Endothelial cell of umbilical vein (primary cell): ENCODE measurements at regions not wholly inside any gene's neighbourhood (a gene's known extent, or its start where the extent isn't known, plus 50 kb on each side); places are given as distances from the start of the nearest gene placed in this dataset.

ENCODE experiments used
- BruUV-seq: library from RNA; stranded (reverse); fragments of 400-500 nt; replicated peaks from 2 replicates; lab custom pipeline; 2021; lab: Mats Ljungman, UMichigan
- CTCF ChIA-PET: fragments of 300-600, 350-600 bp; sonication (Branson Sonifier 250); formaldehyde crosslinking; loops from one replicate; lab custom pipeline; 2021; ENCODE audit warnings: antibody characterized with exemption, inconsistent platforms; lab: Charles Lee
- POLR2A ChIA-PET: fragments of 300-600, 350-600 bp; sonication (Branson Sonifier 250); formaldehyde crosslinking; loops from one replicate; lab custom pipeline; 2021; ENCODE audit warnings: antibody characterized with exemption, inconsistent platforms; lab: Charles Lee
- DNase-seq: peaks from one replicate; pipeline ENCODE4 v3.0.0-alpha.2; 2011; ENCODE audit warnings: low read depth, low spot score
- FAIRE-seq: peaks from 2 replicates; lab custom pipeline; 2011; peaks lifted over from hg19 to GRCh38; lab: Jason Lieb, UNC
- H2AFZ ChIP-seq: 2 replicates; pipeline ENCODE4 v1.6.0; 2012; ENCODE audit warnings: low read depth, low read length, control low read depth, inconsistent platforms
- H3K27ac ChIP-seq: 2 replicates; pipeline ENCODE4 v1.5.1; 2011; ENCODE audit warnings: low read depth, mild to moderate bottlenecking, control low read depth, low read length, moderate library complexity; ENCODE audit not compliant: insufficient read depth
- H3K27me3 ChIP-seq, 2 experiments: 2 replicates each; pipeline versions ENCODE4 v1.6.0 to v1.6.1; 2011; ENCODE audit warnings: low read length in 2 of 2, mixed read lengths in 1 of 2; ENCODE audit not compliant: control insufficient read depth in 2 of 2, insufficient read depth in 2 of 2
- H3K36me3 ChIP-seq, 2 experiments: 2 replicates in 1 of 2; 3 replicates in 1 of 2; pipeline ENCODE4 v1.5.1; 2011; ENCODE audit warnings: low read length in 2 of 2, mild to moderate bottlenecking in 1 of 2, moderate library complexity in 1 of 2; ENCODE audit not compliant: control insufficient read depth in 2 of 2, insufficient read depth in 2 of 2; ENCODE audit errors: extremely low read depth in 1 of 2
- H3K4me1 ChIP-seq: 3 replicates; pipeline ENCODE4 v1.5.1; 2011; ENCODE audit warnings: mild to moderate bottlenecking, low read length; ENCODE audit not compliant: control insufficient read depth, insufficient read depth; ENCODE audit errors: extremely low read depth
- H3K4me2 ChIP-seq: 2 replicates; pipeline ENCODE4 v1.6.1; 2011; ENCODE audit warnings: low read length, control low read depth, mixed read lengths; ENCODE audit not compliant: insufficient read depth
- H3K4me3 ChIP-seq, 3 experiments: fragments of 200-600 bp in 1 of 3; sonication (generic), shearing (Covaris generic) in 1 of 3; replicated peaks in 1 of 3; 2 replicates each; pipeline ENCODE4 v1.5.1; 2011 to 2016; ENCODE audit warnings: control low read depth in 3 of 3, low read length in 3 of 3, mild to moderate bottlenecking in 2 of 3, inconsistent platforms in 1 of 3, low read depth in 1 of 3, moderate library complexity in 1 of 3; ENCODE audit not compliant: insufficient read depth in 1 of 3
- H3K79me2 ChIP-seq: 2 replicates; pipeline ENCODE4 v1.6.0; 2012; ENCODE audit warnings: low read length, inconsistent platforms; ENCODE audit not compliant: control insufficient read depth, insufficient read depth
- H3K9ac ChIP-seq: replicated peaks from 2 replicates; pipeline ENCODE3; 2011; ENCODE audit warnings: low read length, control low read depth; ENCODE audit not compliant: insufficient read depth; ENCODE audit errors: extremely low read depth
- H3K9me1 ChIP-seq: replicated peaks from 3 replicates; pipeline ENCODE4 v1.6.0; 2011; ENCODE audit warnings: mild to moderate bottlenecking, low read length; ENCODE audit not compliant: control insufficient read depth, insufficient read depth; ENCODE audit errors: extremely low read depth
- H3K9me3 ChIP-seq: replicated peaks from 2 replicates; pipeline ENCODE4 v1.5.1; 2012; ENCODE audit warnings: low read length, inconsistent platforms; ENCODE audit not compliant: control insufficient read depth, insufficient read depth
- H4K20me1 ChIP-seq: replicated peaks from 2 replicates; pipeline ENCODE3; 2011; ENCODE audit warnings: mild to moderate bottlenecking, low read length; ENCODE audit not compliant: control insufficient read depth, insufficient read depth; ENCODE audit errors: extremely low read depth
- EZH2 ChIP-seq: IDR thresholded peaks from 2 replicates; pipeline ENCODE4 v1.6.1; 2012; ENCODE audit warnings: borderline replicate concordance, low read depth, mild to moderate bottlenecking, moderate library complexity, low read length, inconsistent platforms; ENCODE audit not compliant: severe bottlenecking
- FOS ChIP-seq: IDR thresholded peaks from 2 replicates; pipeline ENCODE4 v1.6.1; 2011; ENCODE audit warnings: mild to moderate bottlenecking, low read length, moderate library complexity, borderline replicate concordance; ENCODE audit not compliant: insufficient read depth
- GATA2 ChIP-seq: IDR thresholded peaks from 2 replicates; pipeline ENCODE4 v1.7.0; 2011; ENCODE audit warnings: low read depth, mild to moderate bottlenecking, moderate library complexity, mixed read lengths, low read length; ENCODE audit not compliant: insufficient read length, insufficient read depth
- JUN ChIP-seq: IDR thresholded peaks from 2 replicates; pipeline ENCODE4 v1.6.1; 2011; ENCODE audit warnings: borderline replicate concordance, low read depth; ENCODE audit not compliant: insufficient read length, insufficient read depth
- MYC ChIP-seq: IDR thresholded peaks from one replicate; pipeline ENCODE4 v1.6.1; 2011; ENCODE audit warnings: mild to moderate bottlenecking, low read depth, low read length
- POLR2A ChIP-seq: IDR thresholded peaks from 2 replicates; pipeline ENCODE4 v1.6.1; 2012; ENCODE audit warnings: low read depth, mild to moderate bottlenecking, control low read depth, low read length
- POLR2AphosphoS5 ChIP-seq: IDR thresholded peaks from 2 replicates; pipeline ENCODE4 v1.6.1; 2012; ENCODE audit warnings: low read depth, mild to moderate bottlenecking, control low read depth, low read length, moderate library complexity; ENCODE audit not compliant: insufficient read depth
- dilution Hi-C: fragments of 300-500 bp; cut with MboI; formaldehyde crosslinking; loops from one replicate; pipeline ENCODE4 v1.15.0; 2019; ENCODE audit warnings: low sequenced_read_pairs; ENCODE audit not compliant: extremely low pct_ligation_motif_present
- intact Hi-C: fragments of 100-400 bp; cut with micrococcal nuclease; formaldehyde crosslinking; loops from one replicate; pipeline ENCODE4 v1.10.0; 2022
- TF ChIP-seq, protein P1 (sequence below): IDR thresholded peaks from 2 replicates; pipeline ENCODE4 v1.6.1; 2011; ENCODE audit not compliant: insufficient read depth, insufficient read length
- TF ChIP-seq, protein P2 (sequence below), 2 donors: IDR thresholded peaks; 1 replicate in 1 of 2; 2 replicates in 1 of 2; pipeline ENCODE4 v1.5.1; 2011; ENCODE audit warnings: low read length in 2 of 2, mild to moderate bottlenecking in 2 of 2, moderate library complexity in 2 of 2, control low read depth in 1 of 2, inconsistent platforms in 1 of 2, low read depth in 1 of 2; ENCODE audit not compliant: insufficient read depth in 1 of 2; ENCODE audit errors: extremely low read depth in 1 of 2

DNA sequence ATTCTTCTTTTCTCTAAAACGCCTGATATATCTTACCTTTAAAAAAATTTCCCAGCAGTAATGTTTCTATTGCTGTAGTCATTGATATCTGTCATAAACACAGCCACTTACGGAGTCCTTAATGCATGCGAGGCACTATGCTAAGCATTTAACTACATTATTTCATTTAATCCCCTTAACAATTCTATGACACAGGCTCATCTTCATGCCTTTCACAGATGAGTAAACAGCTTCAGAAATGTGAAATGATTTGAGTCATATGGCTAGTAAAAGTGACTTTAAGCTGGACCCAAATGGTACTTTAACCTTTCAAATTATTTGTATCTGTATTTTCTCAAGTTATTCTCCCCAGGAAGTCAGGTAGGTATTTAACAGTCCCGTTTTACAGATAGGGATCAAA is 125.1 kb upstream of the FGGY start:
- no peaks in the 10 kb centered on the region for H3K36me3 ChIP-seq
- no peak overlapping the region for H3K4me3 ChIP-seq
- no peak overlapping the region for H3K9ac ChIP-seq
- no peak overlapping the region for H3K27ac ChIP-seq
- H2AFZ ChIP-seq, result no peak overlapping the region
- BruUV-seq, result no TSS peak
- H3K4me2 ChIP-seq, result no peak overlapping the region
- no peaks in the 10 kb centered on the region for H3K9me1 ChIP-seq
- peaks cover 13% of the 10 kb centered on the region for H3K4me1 ChIP-seq
- H3K27me3 ChIP-seq, result no peaks in the 10 kb centered on the region
- ChIA-PET POLR2A (no interaction called here), CTCF (no interaction called here)
- dilution Hi-C loops (no loop called here), intact Hi-C loops (no loop called here)
- H3K9me3 ChIP-seq, result no peaks in the 10 kb centered on the region
- DNase-seq (no peak), FAIRE-seq (no peak)
- no peak for TF ChIP-seq GATA2
- TF ChIP-seq EZH2, result no peak
- no peak for TF ChIP-seq MYC
- TF ChIP-seq JUN, result no peak
- TF ChIP-seq, protein P1, sequence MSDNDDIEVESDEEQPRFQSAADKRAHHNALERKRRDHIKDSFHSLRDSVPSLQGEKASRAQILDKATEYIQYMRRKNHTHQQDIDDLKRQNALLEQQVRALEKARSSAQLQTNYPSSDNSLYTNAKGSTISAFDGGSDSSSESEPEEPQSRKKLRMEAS, result no peak
- TF ChIP-seq, protein P2, sequence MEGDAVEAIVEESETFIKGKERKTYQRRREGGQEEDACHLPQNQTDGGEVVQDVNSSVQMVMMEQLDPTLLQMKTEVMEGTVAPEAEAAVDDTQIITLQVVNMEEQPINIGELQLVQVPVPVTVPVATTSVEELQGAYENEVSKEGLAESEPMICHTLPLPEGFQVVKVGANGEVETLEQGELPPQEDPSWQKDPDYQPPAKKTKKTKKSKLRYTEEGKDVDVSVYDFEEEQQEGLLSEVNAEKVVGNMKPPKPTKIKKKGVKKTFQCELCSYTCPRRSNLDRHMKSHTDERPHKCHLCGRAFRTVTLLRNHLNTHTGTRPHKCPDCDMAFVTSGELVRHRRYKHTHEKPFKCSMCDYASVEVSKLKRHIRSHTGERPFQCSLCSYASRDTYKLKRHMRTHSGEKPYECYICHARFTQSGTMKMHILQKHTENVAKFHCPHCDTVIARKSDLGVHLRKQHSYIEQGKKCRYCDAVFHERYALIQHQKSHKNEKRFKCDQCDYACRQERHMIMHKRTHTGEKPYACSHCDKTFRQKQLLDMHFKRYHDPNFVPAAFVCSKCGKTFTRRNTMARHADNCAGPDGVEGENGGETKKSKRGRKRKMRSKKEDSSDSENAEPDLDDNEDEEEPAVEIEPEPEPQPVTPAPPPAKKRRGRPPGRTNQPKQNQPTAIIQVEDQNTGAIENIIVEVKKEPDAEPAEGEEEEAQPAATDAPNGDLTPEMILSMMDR (IDR thresholded peaks at IDR 0.05; ENCODE audit: extremely low read depth in 1 of 2, insufficient read depth in 1 of 2, low read depth in 1 of 2, low read length in 2 of 2), result no peak
- no peak for TF ChIP-seq POLR2AphosphoS5
- no peak for TF ChIP-seq POLR2A
- TF ChIP-seq FOS, result no peak
- no peaks in the 10 kb centered on the region for H4K20me1 ChIP-seq
- no peaks in the 10 kb centered on the region for H3K79me2 ChIP-seq
